A549 (cell line): ENCODE measurements at regions not wholly inside any gene's neighbourhood (a gene's known extent, or its start where the extent isn't known, plus 50 kb on each side); places are given as distances from the start of the nearest gene placed in this dataset.

Experiments
- ATAC-seq, 2 experiments: fragments of 200-7000 bp in 1 of 2; fragments of >200 bp in 1 of 2; cut with Nextera tagmentation in 1 of 2; cut with Tn5 transposase in 1 of 2; 3 replicates each; pipeline versions ENCODE4 v1.8.0 to v1.9.1; 2018 to 2020; ENCODE audit warnings: mild to moderate bottlenecking in 1 of 2, moderate library complexity in 1 of 2
- CTCF ChIA-PET: fragments of 300-600 bp; sonication (Branson Sonifier 250); formaldehyde crosslinking; extraction: SDS; loops from one replicate; lab custom pipeline; 2021; ENCODE audit warnings: antibody characterized with exemption, inconsistent platforms; lab: Yijun Ruan, JAX
- POLR2A ChIA-PET: fragments of 350-600 bp; formaldehyde crosslinking; extraction: SDS; loops from one replicate; lab custom pipeline; 2021; ENCODE audit warnings: antibody characterized with exemption, inconsistent platforms; lab: Yijun Ruan, JAX
- DNase-seq, 2 experiments: peaks; one replicate each; pipeline versions ENCODE4 v3.0.0 to v3.0.0-alpha.2; 2011 to 2016; ENCODE audit warnings: low read depth in 1 of 2, low spot score in 1 of 2
- FAIRE-seq: peaks from 2 replicates; lab custom pipeline; 2011; peaks lifted over from hg19 to GRCh38; lab: Jason Lieb, UNC
- H3K27ac ChIP-seq, 2 experiments: fragments of >200 bp; sonication (Bioruptor Twin); formaldehyde crosslinking; 3 replicates each; pipeline ENCODE4 v1.5.1; 2016 to 2017
- H3K4me1 ChIP-seq: fragments of >200 bp; sonication (Bioruptor Twin); formaldehyde crosslinking; 3 replicates; pipeline ENCODE4 v1.6.1; 2016
- H3K4me2 ChIP-seq: fragments of >200 bp; sonication (Bioruptor Twin); formaldehyde crosslinking; 3 replicates; pipeline ENCODE4 v1.6.1; 2016
- H3K4me3 ChIP-seq: fragments of >200 bp; sonication (Bioruptor Twin); formaldehyde crosslinking; 3 replicates; pipeline ENCODE4 v1.5.1; 2016
- H3K9me3 ChIP-seq: fragments of >200 bp; sonication (Bioruptor Twin); formaldehyde crosslinking; 3 replicates; pipeline ENCODE4 v1.6.1; 2016
- CBX8 ChIP-seq: fragments of 200-600 bp; sonication (generic); IDR thresholded peaks from 2 replicates; pipeline ENCODE4 v1.6.1; 2016
- CEBPB ChIP-seq, 2 experiments: fragments of >200 bp in 1 of 2; sonication (Bioruptor Twin) in 1 of 2; formaldehyde crosslinking in 1 of 2; IDR thresholded peaks; 2 replicates each; pipeline ENCODE4 v1.6.1; 2012 to 2016
- EHF ChIP-seq: fragments of 250-450 bp; sonication (Bioruptor Pico); IDR thresholded peaks from 2 replicates; pipeline ENCODE4 v1.5.0; 2020; ENCODE audit warnings: mild to moderate bottlenecking
- EHMT2 ChIP-seq: fragments of 200-600 bp; sonication (generic); IDR thresholded peaks from 2 replicates; pipeline ENCODE4 v1.6.1; 2016; ENCODE audit warnings: antibody characterized with exemption, low read depth, mild to moderate bottlenecking, moderate library complexity
- EP300 ChIP-seq, 2 experiments: fragments of >200 bp; sonication (Bioruptor Twin); formaldehyde crosslinking; IDR thresholded peaks; 2 replicates in 1 of 2; 3 replicates in 1 of 2; pipeline ENCODE4 v1.6.1; 2016 to 2017
- FOSL2 ChIP-seq, 2 experiments: fragments of 450-650 bp in 1 of 2; fragments of >200 bp in 1 of 2; sonication (Bioruptor Twin) in 1 of 2; formaldehyde crosslinking; IDR thresholded peaks; 2 replicates each; pipeline versions ENCODE4 v1.5.0 to v1.6.1; 2016 to 2020; ENCODE audit warnings: mild to moderate bottlenecking in 1 of 2, moderate library complexity in 1 of 2
- FOXS1 ChIP-seq: fragments of 250-450 bp; sonication (Bioruptor Pico); IDR thresholded peaks from 2 replicates; pipeline ENCODE4 v1.5.0; 2020; ENCODE audit warnings: mild to moderate bottlenecking, moderate library complexity
- GATA3 ChIP-seq: IDR thresholded peaks from 2 replicates; pipeline ENCODE4 v1.6.1; 2012; ENCODE audit warnings: borderline replicate concordance
- HDAC2 ChIP-seq: fragments of 200-600 bp; sonication (generic); IDR thresholded peaks from 2 replicates; pipeline ENCODE4 v1.6.1; 2016
- HOXA7 ChIP-seq: fragments of 250-450 bp; sonication (Bioruptor Pico); IDR thresholded peaks from 2 replicates; pipeline ENCODE4 v1.5.0; 2020; ENCODE audit warnings: mild to moderate bottlenecking, moderate library complexity
- HOXB13 ChIP-seq: fragments of 250-450 bp; sonication (Bioruptor Pico); IDR thresholded peaks from 2 replicates; pipeline ENCODE4 v1.5.0; 2020; ENCODE audit warnings: low read depth, mild to moderate bottlenecking, moderate library complexity
- MAZ ChIP-seq: fragments of 150-350 bp; IDR thresholded peaks from 2 replicates; pipeline ENCODE4 v1.6.1; 2014; ENCODE audit warnings: antibody characterized with exemption, low read depth, low read length, borderline replicate concordance
- POLR2A ChIP-seq: IDR thresholded peaks from 2 replicates; pipeline ENCODE4 v1.6.1; 2012; ENCODE audit warnings: mild to moderate bottlenecking, low read length
- POLR2AphosphoS2 ChIP-seq: conservative IDR thresholded peaks from 2 replicates; pipeline ENCODE4 v1.6.1; 2012; ENCODE audit warnings: low read length, improper control_type of control experiment, inconsistent platforms
- RCOR1 ChIP-seq: fragments of 150-350 bp; IDR thresholded peaks from 2 replicates; pipeline ENCODE4 v1.6.1; 2014; ENCODE audit warnings: antibody characterized with exemption, low read length, low read depth
- TFCP2L1 ChIP-seq: fragments of 250-450 bp; sonication (Bioruptor Pico); IDR thresholded peaks from 2 replicates; pipeline ENCODE4 v1.5.0; 2021; ENCODE audit warnings: mild to moderate bottlenecking
- TP53 ChIP-seq: fragments of 250-450 bp; sonication (Bioruptor Pico); IDR thresholded peaks from 2 replicates; pipeline ENCODE4 v1.5.0; 2021; ENCODE audit warnings: mild to moderate bottlenecking, moderate library complexity
- ZNF302 ChIP-seq: fragments of 250-450 bp; sonication (Bioruptor Pico); IDR thresholded peaks from 2 replicates; pipeline ENCODE4 v1.9.0; 2021; ENCODE audit warnings: inconsistent platforms, mild to moderate bottlenecking, moderate library complexity
- WGBS: methylation state at CpG from one replicate; pipeline ENCODE4 v1.1.6; 2017; ENCODE audit errors: missing lambda C conversion rate; 5-methylcytosine and 5-hydroxymethylcytosine counted together
- TF ChIP-seq, protein P1 (sequence below): fragments of >200 bp; sonication (Bioruptor Twin); formaldehyde crosslinking; IDR thresholded peaks from 2 replicates; pipeline ENCODE4 v1.6.1; 2016
- TF ChIP-seq, protein P2 (sequence below): fragments of 450-650 bp; IDR thresholded peaks from 2 replicates; pipeline ENCODE4 v1.6.1; 2014; ENCODE audit warnings: antibody characterized with exemption
- TF ChIP-seq, protein P3 (sequence below): fragments of 250-450 bp; sonication (Bioruptor Pico); IDR thresholded peaks from 2 replicates; pipeline ENCODE4 v1.5.0; 2020; ENCODE audit warnings: low read depth, mild to moderate bottlenecking, moderate library complexity
- TF ChIP-seq, protein P4 (sequence below): IDR thresholded peaks from 2 replicates; pipeline ENCODE4 v1.6.1; 2012
- TF ChIP-seq, protein P5 (sequence below): fragments of 250-450 bp; sonication (Bioruptor Pico); IDR thresholded peaks from 2 replicates; pipeline ENCODE4 v1.5.0; 2021; ENCODE audit warnings: mild to moderate bottlenecking, moderate library complexity, borderline replicate concordance
- TF ChIP-seq, protein P6 (sequence below): fragments of 200-600 bp; sonication (generic); IDR thresholded peaks from 2 replicates; pipeline ENCODE4 v1.6.1; 2016; ENCODE audit warnings: antibody characterized with exemption, mild to moderate bottlenecking, moderate library complexity

DNA sequence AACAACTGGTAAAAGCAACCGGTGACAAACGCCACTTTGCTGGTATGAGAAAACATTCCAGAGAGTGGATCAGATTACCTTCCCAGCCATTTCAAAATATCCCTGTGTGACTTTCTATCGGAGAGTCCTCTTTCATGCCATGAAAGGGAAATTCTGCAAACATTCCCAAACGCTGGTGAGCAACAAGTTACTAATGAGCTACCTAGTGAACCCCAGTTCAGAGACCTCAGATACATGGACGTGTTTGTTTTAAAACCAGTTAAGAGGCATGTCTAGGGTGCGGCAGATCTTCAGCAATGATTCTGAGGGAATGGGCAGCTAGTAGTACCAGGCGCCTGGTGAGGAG, 418.2 kb upstream of the NR2F2 start:
- Histone ChIP-seq H3K4me3 (no peak overlapping the region), H3K4me1 (no peaks in the 10 kb centered on the region), H3K27ac (no peak overlapping the region), H3K4me2 (no peak overlapping the region), H3K9me3 (no peaks in the 10 kb centered on the region)
- 67% methylated on average over 7 of the region's 7 CpGs for WGBS
- ChIA-PET CTCF (no interaction called here), POLR2A (no interaction called here)
- DNase-seq (no peak), FAIRE-seq (no peak), ATAC-seq (no peak)
- TF ChIP-seq HOXB13 (no peak), EHMT2 (no peak), POLR2A (no peak), FOXS1 (CRISPR knock-in tag) (no peak), HDAC2 (no peak), GATA3 (no peak), FOSL2 (IDR thresholded peaks at IDR 0.05) (no peak), FOSL2 (CRISPR knock-in tag; IDR thresholded peaks at IDR 0.05) (no peak), EHF (CRISPR knock-in tag) (no peak), TFCP2L1 (CRISPR knock-in tag) (no peak), CBX8 (no peak), CEBPB (IDR thresholded peaks at IDR 0.05) (no peak), MAZ (no peak), POLR2AphosphoS2 (no peak), HOXA7 (no peak), TP53 (CRISPR knock-in tag) (no peak)
- TF ChIP-seq, protein P1, sequence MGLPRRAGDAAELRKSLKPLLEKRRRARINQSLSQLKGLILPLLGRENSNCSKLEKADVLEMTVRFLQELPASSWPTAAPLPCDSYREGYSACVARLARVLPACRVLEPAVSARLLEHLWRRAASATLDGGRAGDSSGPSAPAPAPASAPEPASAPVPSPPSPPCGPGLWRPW, result no peak
- TF ChIP-seq, protein P2, sequence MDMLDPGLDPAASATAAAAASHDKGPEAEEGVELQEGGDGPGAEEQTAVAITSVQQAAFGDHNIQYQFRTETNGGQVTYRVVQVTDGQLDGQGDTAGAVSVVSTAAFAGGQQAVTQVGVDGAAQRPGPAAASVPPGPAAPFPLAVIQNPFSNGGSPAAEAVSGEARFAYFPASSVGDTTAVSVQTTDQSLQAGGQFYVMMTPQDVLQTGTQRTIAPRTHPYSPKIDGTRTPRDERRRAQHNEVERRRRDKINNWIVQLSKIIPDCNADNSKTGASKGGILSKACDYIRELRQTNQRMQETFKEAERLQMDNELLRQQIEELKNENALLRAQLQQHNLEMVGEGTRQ, result no peak
- TF ChIP-seq, protein P3, sequence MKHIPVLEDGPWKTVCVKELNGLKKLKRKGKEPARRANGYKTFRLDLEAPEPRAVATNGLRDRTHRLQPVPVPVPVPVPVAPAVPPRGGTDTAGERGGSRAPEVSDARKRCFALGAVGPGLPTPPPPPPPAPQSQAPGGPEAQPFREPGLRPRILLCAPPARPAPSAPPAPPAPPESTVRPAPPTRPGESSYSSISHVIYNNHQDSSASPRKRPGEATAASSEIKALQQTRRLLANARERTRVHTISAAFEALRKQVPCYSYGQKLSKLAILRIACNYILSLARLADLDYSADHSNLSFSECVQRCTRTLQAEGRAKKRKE (CRISPR knock-in tag), result no peak

DNA sequence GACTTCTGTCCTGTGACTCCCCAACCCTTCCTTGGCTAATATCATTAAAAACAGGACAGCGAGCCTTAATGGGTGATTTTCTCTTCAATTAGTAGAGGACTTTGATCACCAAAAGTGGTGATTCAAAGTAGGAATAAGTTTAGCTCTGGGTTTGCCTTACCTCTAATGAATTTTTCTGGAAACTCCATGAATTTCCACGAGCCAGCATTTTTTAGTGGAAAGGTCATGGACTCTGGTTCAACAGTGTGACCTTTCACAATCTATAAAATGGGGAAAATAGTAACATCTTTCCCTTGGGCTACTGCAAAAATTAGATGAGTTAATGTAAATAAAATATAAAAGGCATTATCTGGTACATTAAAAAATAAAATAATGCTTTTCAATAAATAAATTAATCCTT, 417.8 kb upstream of the NR2F2 start:
- Histone ChIP-seq H3K4me3 (no peak overlapping the region), H3K4me2 (no peak overlapping the region)
- ATAC-seq, result no peak
- TF ChIP-seq, protein P4, sequence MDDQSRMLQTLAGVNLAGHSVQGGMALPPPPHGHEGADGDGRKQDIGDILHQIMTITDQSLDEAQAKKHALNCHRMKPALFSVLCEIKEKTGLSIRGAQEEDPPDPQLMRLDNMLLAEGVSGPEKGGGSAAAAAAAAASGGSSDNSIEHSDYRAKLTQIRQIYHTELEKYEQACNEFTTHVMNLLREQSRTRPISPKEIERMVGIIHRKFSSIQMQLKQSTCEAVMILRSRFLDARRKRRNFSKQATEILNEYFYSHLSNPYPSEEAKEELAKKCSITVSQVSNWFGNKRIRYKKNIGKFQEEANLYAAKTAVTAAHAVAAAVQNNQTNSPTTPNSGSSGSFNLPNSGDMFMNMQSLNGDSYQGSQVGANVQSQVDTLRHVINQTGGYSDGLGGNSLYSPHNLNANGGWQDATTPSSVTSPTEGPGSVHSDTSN, result no peak
- TF ChIP-seq MAZ (no peak), EP300 (IDR thresholded peaks at IDR 0.05) (no peak), POLR2AphosphoS2 (no peak), RCOR1 (no peak), ZNF302 (CRISPR knock-in tag) (no peak)
- TF ChIP-seq, protein P5, sequence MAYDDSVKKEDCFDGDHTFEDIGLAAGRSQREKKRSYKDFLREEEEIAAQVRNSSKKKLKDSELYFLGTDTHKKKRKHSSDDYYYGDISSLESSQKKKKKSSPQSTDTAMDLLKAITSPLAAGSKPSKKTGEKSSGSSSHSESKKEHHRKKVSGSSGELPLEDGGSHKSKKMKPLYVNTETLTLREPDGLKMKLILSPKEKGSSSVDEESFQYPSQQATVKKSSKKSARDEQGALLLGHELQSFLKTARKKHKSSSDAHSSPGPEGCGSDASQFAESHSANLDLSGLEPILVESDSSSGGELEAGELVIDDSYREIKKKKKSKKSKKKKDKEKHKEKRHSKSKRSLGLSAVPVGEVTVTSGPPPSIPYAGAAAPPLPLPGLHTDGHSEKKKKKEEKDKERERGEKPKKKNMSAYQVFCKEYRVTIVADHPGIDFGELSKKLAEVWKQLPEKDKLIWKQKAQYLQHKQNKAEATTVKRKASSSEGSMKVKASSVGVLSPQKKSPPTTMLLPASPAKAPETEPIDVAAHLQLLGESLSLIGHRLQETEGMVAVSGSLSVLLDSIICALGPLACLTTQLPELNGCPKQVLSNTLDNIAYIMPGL (CRISPR knock-in tag), result no peak
- TF ChIP-seq, protein P6, sequence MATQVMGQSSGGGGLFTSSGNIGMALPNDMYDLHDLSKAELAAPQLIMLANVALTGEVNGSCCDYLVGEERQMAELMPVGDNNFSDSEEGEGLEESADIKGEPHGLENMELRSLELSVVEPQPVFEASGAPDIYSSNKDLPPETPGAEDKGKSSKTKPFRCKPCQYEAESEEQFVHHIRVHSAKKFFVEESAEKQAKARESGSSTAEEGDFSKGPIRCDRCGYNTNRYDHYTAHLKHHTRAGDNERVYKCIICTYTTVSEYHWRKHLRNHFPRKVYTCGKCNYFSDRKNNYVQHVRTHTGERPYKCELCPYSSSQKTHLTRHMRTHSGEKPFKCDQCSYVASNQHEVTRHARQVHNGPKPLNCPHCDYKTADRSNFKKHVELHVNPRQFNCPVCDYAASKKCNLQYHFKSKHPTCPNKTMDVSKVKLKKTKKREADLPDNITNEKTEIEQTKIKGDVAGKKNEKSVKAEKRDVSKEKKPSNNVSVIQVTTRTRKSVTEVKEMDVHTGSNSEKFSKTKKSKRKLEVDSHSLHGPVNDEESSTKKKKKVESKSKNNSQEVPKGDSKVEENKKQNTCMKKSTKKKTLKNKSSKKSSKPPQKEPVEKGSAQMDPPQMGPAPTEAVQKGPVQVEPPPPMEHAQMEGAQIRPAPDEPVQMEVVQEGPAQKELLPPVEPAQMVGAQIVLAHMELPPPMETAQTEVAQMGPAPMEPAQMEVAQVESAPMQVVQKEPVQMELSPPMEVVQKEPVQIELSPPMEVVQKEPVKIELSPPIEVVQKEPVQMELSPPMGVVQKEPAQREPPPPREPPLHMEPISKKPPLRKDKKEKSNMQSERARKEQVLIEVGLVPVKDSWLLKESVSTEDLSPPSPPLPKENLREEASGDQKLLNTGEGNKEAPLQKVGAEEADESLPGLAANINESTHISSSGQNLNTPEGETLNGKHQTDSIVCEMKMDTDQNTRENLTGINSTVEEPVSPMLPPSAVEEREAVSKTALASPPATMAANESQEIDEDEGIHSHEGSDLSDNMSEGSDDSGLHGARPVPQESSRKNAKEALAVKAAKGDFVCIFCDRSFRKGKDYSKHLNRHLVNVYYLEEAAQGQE, result no peak
- TF ChIP-seq, all 56 proteins: peak for 0
- WGBS, result 32% methylated on average over 2 of the region's 2 CpGs
- no peak overlapping the region for H3K27ac ChIP-seq
- DNase-seq (no peak), FAIRE-seq (no peak)
- ChIA-PET CTCF (no interaction called here), POLR2A (no interaction called here)
- no peaks in the 10 kb centered on the region for H3K9me3 ChIP-seq
- H3K4me1 ChIP-seq, result no peaks in the 10 kb centered on the region
